T-helper 2 cell treated with Interferon-gamma antibody and Interleukin-4, amounts not matched to agents 5 μg/mL and 100 μg/mL, for 36 hours (primary cell): ENCODE measurements at regions not wholly inside any gene's neighbourhood (a gene's known extent, or its start where the extent isn't known, plus 50 kb on each side); places are given as distances from the start of the nearest gene placed in this dataset.

ENCODE experiments used
- DNase-seq: peaks from one replicate; pipeline ENCODE4 v3.0.0; 2021; ENCODE audit warnings: low spot score
- H3K27ac Mint-ChIP-seq: one replicate; pipeline ENCODE4 v1.8.0; 2021; ENCODE audit warnings: mild to moderate bottlenecking, mixed read lengths
- H3K27me3 Mint-ChIP-seq: one replicate; pipeline ENCODE4 v1.8.0; 2021; ENCODE audit warnings: low read depth, mixed read lengths
- H3K36me3 Mint-ChIP-seq: one replicate; pipeline ENCODE4 v1.8.0; 2021; ENCODE audit warnings: low read depth, mixed read lengths
- H3K4me1 Mint-ChIP-seq: one replicate; pipeline ENCODE4 v1.8.0; 2021; ENCODE audit warnings: low read depth, mixed read lengths
- H3K4me3 Mint-ChIP-seq: one replicate; pipeline ENCODE4 v1.8.0; 2022; ENCODE audit warnings: mild to moderate bottlenecking, moderate library complexity, mixed read lengths
- H3K9me3 Mint-ChIP-seq: one replicate; pipeline ENCODE4 v1.8.0; 2021; ENCODE audit warnings: mixed read lengths

DNA sequence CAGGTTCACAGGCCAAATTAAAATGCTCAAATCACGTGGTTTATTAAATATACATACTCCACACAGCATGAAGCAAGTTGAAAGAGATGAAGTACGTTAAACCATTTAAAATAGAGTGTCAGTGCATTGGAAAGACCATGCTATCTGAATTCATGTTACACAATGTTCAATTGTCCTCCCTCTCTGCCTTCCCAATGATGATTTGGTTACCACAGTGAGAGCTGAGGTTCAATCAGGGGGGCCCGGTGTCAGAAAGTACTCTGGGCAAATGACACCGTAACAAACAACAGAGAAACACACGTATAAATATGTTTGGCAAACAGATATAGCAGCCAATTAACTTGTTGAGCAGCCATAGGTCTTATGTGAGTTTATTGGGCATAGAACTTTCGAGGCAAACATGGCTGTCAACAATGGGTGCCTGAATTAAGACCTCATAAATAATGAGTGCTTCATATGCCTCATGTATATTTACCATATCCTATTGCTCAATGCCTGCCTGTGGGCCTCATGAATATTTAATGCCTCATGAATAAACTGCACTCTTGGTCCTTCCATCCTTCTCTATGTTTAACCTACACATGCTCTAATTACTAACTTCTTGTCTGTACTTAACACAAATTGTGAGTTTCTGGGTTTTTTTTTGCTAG lies 641.5 kb downstream of the PLOD2 start:
- H3K27me3 Mint-ChIP-seq, result no peaks in the 10 kb centered on the region
- no peaks in the 10 kb centered on the region for H3K36me3 Mint-ChIP-seq
- no peak for DNase-seq
- H3K4me1 Mint-ChIP-seq, result no peaks in the 10 kb centered on the region
- no peak overlapping the region for H3K4me3 Mint-ChIP-seq
- no peaks in the 10 kb centered on the region for H3K9me3 Mint-ChIP-seq
- no peak overlapping the region for H3K27ac Mint-ChIP-seq

GRCh38 chr3:145522179-145522578 lies 638.8 kb downstream of the PLOD2 start:
- no peak for DNase-seq
- H3K27ac Mint-ChIP-seq, result no peak overlapping the region
- H3K4me3 Mint-ChIP-seq, result no peak overlapping the region
- H3K9me3 Mint-ChIP-seq, result peaks cover 7% of the 10 kb centered on the region
- H3K27me3 Mint-ChIP-seq, result no peaks in the 10 kb centered on the region
- no peaks in the 10 kb centered on the region for H3K36me3 Mint-ChIP-seq
- no peaks in the 10 kb centered on the region for H3K4me1 Mint-ChIP-seq

DNA sequence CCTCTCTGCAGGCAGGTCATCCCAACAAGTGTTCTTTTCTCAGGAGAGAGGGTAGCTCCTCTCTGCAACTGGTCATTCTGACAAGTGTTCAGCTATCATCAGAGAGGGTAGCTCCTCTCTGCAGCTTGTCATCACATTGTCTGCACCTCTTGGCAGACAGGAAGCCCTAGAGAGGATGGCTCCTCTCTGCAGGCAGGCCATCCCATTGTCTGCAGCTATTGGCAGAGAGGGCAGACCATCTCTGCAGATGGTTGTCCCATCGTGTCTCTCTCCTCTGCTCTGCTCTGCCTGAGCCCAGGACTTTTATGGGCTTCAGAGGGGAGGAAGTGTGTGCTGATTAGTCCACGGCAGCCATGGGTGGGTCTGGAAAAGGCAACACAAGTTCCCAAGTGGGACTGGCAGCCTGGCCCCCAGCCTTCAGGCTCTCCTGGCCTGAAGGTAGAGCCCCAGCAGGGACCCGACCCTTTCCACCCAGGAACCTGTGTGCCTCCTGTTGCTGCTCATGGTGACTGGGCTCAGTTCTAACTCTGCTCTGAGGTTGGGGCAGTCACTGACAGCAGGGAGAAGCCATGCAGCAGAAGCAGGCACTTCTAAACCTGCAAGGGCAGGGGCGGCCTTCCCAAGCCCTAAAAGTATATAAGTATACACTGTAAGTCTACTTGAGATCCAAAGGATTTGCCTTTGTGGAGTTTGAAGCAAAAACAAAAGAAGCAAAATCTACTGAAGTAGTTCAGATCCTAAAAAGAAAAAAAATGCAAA lies 637.9 kb downstream of the PLOD2 start:
- no peak overlapping the region for H3K4me3 Mint-ChIP-seq
- H3K36me3 Mint-ChIP-seq, result no peaks in the 10 kb centered on the region
- H3K27ac Mint-ChIP-seq, result no peak overlapping the region
- no peaks in the 10 kb centered on the region for H3K4me1 Mint-ChIP-seq
- DNase-seq, result no peak
- no peaks in the 10 kb centered on the region for H3K27me3 Mint-ChIP-seq
- peaks cover 8% of the 10 kb centered on the region for H3K9me3 Mint-ChIP-seq

DNA sequence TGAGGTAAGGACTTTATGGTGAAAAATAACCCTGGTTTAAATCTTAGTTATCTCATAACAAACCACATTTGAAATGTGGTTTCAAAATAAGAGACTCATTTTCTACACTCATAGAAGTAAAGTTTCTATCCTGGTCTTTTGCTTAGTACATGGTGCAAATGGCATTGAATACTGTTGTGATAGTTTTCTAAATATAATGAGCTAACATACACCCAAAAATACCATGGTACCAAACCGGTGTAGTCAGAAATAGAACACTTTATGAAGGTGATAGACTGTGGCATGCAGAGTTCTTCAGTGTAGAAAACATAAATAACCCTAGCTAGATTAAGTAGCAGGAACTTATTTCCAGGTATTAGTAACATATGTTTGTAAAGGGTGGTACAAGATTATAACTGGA lies 629.4 kb downstream of the PLOD2 start:
- Mint-ChIP-seq H3K9me3 (peaks cover 9% of the 10 kb centered on the region), H3K4me1 (no peaks in the 10 kb centered on the region), H3K27ac (no peak overlapping the region), H3K36me3 (no peaks in the 10 kb centered on the region), H3K4me3 (no peak overlapping the region), H3K27me3 (no peaks in the 10 kb centered on the region)
- DNase-seq, result no peak

- Mint-ChIP-seq H3K27me3 (no peaks in the 10 kb centered on the region), H3K4me3 (no peak overlapping the region), H3K4me1 (no peaks in the 10 kb centered on the region), H3K9me3 (no peaks in the 10 kb centered on the region), H3K27ac (no peak overlapping the region), H3K36me3 (no peaks in the 10 kb centered on the region)
- DNase-seq, result no peak
These were observed 627.3 kb downstream of the PLOD2 start for GRCh38 chr3:145533696-145534095.

DNA sequence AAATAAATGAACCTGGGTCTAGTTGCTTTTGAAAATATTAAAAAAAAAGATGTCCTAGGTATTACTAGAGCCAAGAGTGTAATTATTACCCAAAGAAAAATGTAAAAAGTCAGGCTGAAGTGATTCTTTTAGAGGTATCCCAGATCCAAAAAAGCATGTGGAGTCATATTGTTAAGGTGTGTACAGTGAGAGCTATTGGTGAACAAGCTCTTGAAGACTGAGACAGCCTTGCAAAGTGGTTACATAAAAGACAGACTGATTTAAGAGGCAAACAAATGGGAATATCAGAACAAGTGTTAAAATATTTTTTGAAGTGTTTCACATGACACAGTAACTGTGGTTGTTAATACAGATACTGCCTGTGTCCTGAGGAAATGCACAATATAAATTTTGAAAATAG lies 624.5 kb downstream of the PLOD2 start:
- Mint-ChIP-seq H3K27ac (no peak overlapping the region), H3K4me3 (no peak overlapping the region), H3K4me1 (no peaks in the 10 kb centered on the region), H3K9me3 (no peaks in the 10 kb centered on the region), H3K27me3 (no peaks in the 10 kb centered on the region), H3K36me3 (no peaks in the 10 kb centered on the region)
- no peak for DNase-seq

- H3K4me3 Mint-ChIP-seq, result no peak overlapping the region
- peaks cover 42% of the 10 kb centered on the region for H3K9me3 Mint-ChIP-seq
- DNase-seq, result no peak
- H3K27ac Mint-ChIP-seq, result no peak overlapping the region
- no peaks in the 10 kb centered on the region for H3K27me3 Mint-ChIP-seq
- no peaks in the 10 kb centered on the region for H3K36me3 Mint-ChIP-seq
- no peaks in the 10 kb centered on the region for H3K4me1 Mint-ChIP-seq
These were observed 610.5 kb downstream of the PLOD2 start for GRCh38 chr3:145550522-145550921.

DNA sequence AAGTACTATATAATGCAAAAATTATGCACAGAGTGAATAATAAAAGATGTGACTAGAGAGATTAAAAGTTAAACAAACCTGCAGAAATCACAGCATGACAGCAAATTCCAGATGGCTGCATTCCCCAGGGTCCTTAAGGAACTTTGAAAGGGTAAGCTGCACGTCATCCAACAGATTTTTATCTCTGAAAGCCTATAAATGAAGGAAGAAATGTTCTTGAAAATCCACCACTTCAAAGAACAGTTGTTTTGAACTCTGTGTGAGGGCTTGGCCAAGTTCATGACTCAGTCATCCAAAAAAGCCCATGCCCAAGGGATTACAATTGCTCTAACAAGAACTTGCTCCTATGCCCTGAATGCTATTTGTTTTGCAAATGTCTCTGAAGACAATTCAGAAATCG lies 603.6 kb downstream of the PLOD2 start:
- no peaks in the 10 kb centered on the region for H3K36me3 Mint-ChIP-seq
- no peak overlapping the region for H3K27ac Mint-ChIP-seq
- peaks cover 42% of the 10 kb centered on the region for H3K9me3 Mint-ChIP-seq
- H3K4me3 Mint-ChIP-seq, result no peak overlapping the region
- no peaks in the 10 kb centered on the region for H3K27me3 Mint-ChIP-seq
- no peak for DNase-seq
- no peaks in the 10 kb centered on the region for H3K4me1 Mint-ChIP-seq

DNA sequence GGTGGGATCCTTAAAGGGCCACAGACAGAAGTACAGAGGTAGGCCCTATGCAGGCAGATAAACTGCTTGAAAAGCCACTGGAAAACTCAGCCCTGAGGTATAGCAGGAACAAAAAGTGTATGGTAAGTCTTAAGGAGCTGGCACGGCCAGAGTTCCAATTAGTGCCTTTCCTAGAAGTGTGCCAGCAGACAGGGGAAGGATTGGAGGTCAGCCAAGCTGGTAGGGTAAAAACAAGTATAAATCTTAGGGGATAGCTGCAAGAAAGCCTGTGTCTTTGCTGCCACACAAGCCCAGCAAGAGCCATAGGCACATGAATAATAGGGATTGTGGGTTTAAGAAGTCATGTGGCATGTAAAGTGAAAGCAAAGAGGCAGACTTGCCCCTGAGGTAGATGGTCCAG lies 582.5 kb downstream of the PLOD2 start:
- DNase-seq, result no peak
- no peaks in the 10 kb centered on the region for H3K36me3 Mint-ChIP-seq
- no peak overlapping the region for H3K4me3 Mint-ChIP-seq
- H3K4me1 Mint-ChIP-seq, result no peaks in the 10 kb centered on the region
- no peak overlapping the region for H3K27ac Mint-ChIP-seq
- H3K9me3 Mint-ChIP-seq, result peaks cover 15% of the 10 kb centered on the region
- H3K27me3 Mint-ChIP-seq, result no peaks in the 10 kb centered on the region

DNA sequence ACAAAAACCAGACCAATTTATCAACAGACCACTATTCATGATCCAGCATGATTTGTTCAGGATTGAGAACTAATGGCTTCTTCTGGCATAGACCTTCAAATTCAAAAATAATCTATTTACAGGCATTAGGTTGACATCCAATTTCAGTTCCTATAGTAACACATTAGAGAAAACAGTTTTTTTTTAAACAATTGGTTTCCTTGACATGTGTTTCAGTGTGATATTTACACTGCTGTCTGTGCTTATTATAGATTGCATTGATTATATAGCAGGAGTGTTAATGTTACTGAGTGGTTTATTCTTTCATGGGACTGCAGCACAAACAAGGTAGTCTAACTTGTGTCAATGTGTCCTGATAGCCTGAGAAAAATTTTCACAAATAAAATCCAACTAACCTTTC lies 579.3 kb downstream of the PLOD2 start:
- Mint-ChIP-seq H3K27me3 (no peaks in the 10 kb centered on the region), H3K4me1 (no peaks in the 10 kb centered on the region), H3K9me3 (peaks cover 11% of the 10 kb centered on the region), H3K36me3 (no peaks in the 10 kb centered on the region), H3K4me3 (no peak overlapping the region), H3K27ac (no peak overlapping the region)
- no peak for DNase-seq

DNA sequence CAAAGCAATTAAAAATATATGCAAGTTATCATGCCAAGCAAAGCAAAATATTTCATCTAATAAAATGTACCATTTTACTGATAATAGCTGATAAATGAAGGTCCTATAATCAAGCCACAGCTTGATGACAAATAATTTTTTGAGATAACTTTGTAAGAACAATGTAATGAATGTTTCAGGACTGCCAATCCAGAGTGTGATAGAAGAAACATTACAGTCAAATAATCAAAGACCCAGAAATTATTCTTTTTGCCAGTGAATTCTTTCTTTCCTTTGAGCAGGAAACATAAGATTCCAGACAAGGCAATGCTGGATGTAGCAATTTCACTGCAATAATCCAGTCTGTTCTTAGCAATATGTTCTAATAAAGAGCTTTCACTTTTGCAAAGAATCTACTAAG lies 556.1 kb downstream of the PLOD2 start:
- H3K4me1 Mint-ChIP-seq, result no peaks in the 10 kb centered on the region
- peaks cover 13% of the 10 kb centered on the region for H3K9me3 Mint-ChIP-seq
- DNase-seq, result no peak
- no peaks in the 10 kb centered on the region for H3K36me3 Mint-ChIP-seq
- H3K4me3 Mint-ChIP-seq, result no peak overlapping the region
- no peaks in the 10 kb centered on the region for H3K27me3 Mint-ChIP-seq
- H3K27ac Mint-ChIP-seq, result no peak overlapping the region

GRCh38 chr3:145620002-145620401 lies 541.0 kb downstream of the PLOD2 start:
- no peak for DNase-seq
- no peaks in the 10 kb centered on the region for H3K36me3 Mint-ChIP-seq
- no peak overlapping the region for H3K4me3 Mint-ChIP-seq
- H3K4me1 Mint-ChIP-seq, result no peaks in the 10 kb centered on the region
- H3K27me3 Mint-ChIP-seq, result no peaks in the 10 kb centered on the region
- no peak overlapping the region for H3K27ac Mint-ChIP-seq
- peaks cover 24% of the 10 kb centered on the region for H3K9me3 Mint-ChIP-seq

- Mint-ChIP-seq H3K4me1 (no peaks in the 10 kb centered on the region), H3K27ac (no peak overlapping the region), H3K9me3 (peaks cover 21% of the 10 kb centered on the region), H3K27me3 (no peaks in the 10 kb centered on the region), H3K36me3 (no peaks in the 10 kb centered on the region), H3K4me3 (no peak overlapping the region)
- DNase-seq, result no peak
These were observed 540.5 kb downstream of the PLOD2 start for GRCh38 chr3:145620486-145620885.

- peaks cover 9% of the 10 kb centered on the region for H3K9me3 Mint-ChIP-seq
- H3K4me3 Mint-ChIP-seq, result no peak overlapping the region
- no peaks in the 10 kb centered on the region for H3K27me3 Mint-ChIP-seq
- DNase-seq, result no peak
- H3K27ac Mint-ChIP-seq, result no peak overlapping the region
- no peaks in the 10 kb centered on the region for H3K36me3 Mint-ChIP-seq
- no peaks in the 10 kb centered on the region for H3K4me1 Mint-ChIP-seq
These were observed 537.6 kb downstream of the PLOD2 start for GRCh38 chr3:145623349-145623748.

DNA sequence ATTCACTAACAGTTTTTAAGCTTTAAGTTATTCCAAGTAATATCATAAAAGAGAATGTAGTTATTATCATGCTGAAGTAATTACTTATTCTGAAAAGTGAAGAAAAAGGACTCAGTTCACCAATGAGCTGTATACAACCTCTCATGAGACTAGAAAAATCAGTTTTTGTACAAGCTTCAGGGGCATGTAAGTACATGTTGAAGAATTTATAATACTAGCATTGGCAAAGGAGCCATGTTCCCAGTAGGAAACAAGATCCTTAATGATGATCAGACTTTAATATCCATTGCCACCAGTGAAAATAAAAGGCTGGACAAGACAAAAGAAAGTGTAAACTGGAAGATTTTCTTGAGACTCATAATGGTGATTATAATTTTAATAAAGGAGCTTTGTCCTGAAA lies 532.8 kb downstream of the PLOD2 start:
- no peak overlapping the region for H3K27ac Mint-ChIP-seq
- H3K36me3 Mint-ChIP-seq, result no peaks in the 10 kb centered on the region
- no peaks in the 10 kb centered on the region for H3K4me1 Mint-ChIP-seq
- H3K9me3 Mint-ChIP-seq, result peaks cover 21% of the 10 kb centered on the region
- DNase-seq, result no peak
- H3K4me3 Mint-ChIP-seq, result no peak overlapping the region
- no peaks in the 10 kb centered on the region for H3K27me3 Mint-ChIP-seq
